Retinal pigment epithelial cell (primary cell): ENCODE measurements at regions not wholly inside any gene's neighbourhood (a gene's known extent, or its start where the extent isn't known, plus 50 kb on each side); places are given as distances from the start of the nearest gene placed in this dataset.

Experiments
- DNase-seq: peaks from one replicate; pipeline ENCODE4 v3.0.0-alpha.2; 2010; ENCODE audit warnings: low read depth
- H3K4me3 ChIP-seq: 2 replicates; pipeline ENCODE4 v1.5.1; 2011; ENCODE audit warnings: mild to moderate bottlenecking, low read length, control low read depth, moderate library complexity
- CTCF ChIP-seq: conservative IDR thresholded peaks from 2 replicates; pipeline ENCODE4 v1.5.1; 2011; ENCODE audit warnings: low read depth, low read length, control low read depth, inconsistent platforms

- no peak overlapping the region for H3K4me3 ChIP-seq
- no peak for DNase-seq
These were observed 252.4 kb upstream of the IRX1 start for GRCh38 chr5:3343211-3343610.

GRCh38 chr5:3342271-3343100, 253.1 kb upstream of the IRX1 start:
- H3K4me3 ChIP-seq = no peak overlapping the region
- no peak for DNase-seq
- TF ChIP-seq CTCF = no peak

More at GRCh38 chr5:3343211-3343610, 252.4 kb upstream of the IRX1 start:
- no peak for TF ChIP-seq CTCF

GRCh38 chr5:3341446-3342240, 254.0 kb upstream of the IRX1 start:
- no peak for TF ChIP-seq CTCF
- no peak overlapping the region for H3K4me3 ChIP-seq
- DNase-seq = no peak

GRCh38 chr5:3340471-3340870, 255.2 kb upstream of the IRX1 start:
- no peak for TF ChIP-seq CTCF
- H3K4me3 ChIP-seq = no peak overlapping the region
- DNase-seq = no peak

GRCh38 chr5:3339798-3340115, 255.9 kb upstream of the IRX1 start:
- no peak for DNase-seq
- H3K4me3 ChIP-seq = no peak overlapping the region
- TF ChIP-seq CTCF = no peak

- H3K4me3 ChIP-seq = no peak overlapping the region
- TF ChIP-seq CTCF = no peak
- DNase-seq = no peak
These were observed 256.4 kb upstream of the IRX1 start for GRCh38 chr5:3339092-3339797.
